Tibial artery (tissue), 4 donors: ENCODE measurements at regions not wholly inside any gene's neighbourhood (a gene's known extent, or its start where the extent isn't known, plus 50 kb on each side); places are given as distances from the start of the nearest gene placed in this dataset.

Experiments
- DNase-seq, 2 donors: peaks; one replicate each; pipeline ENCODE4 v3.0.0-alpha.2; 2019
- H3K27ac ChIP-seq, 2 donors: fragments of 200-600 bp; sonication (generic) in 1 of 2; 1 replicate in 1 of 2; 2 replicates in 1 of 2; pipeline ENCODE4 v1.5.1; 2018 to 2019; ENCODE audit warnings: mild to moderate bottlenecking in 1 of 2
- H3K27me3 ChIP-seq, 2 donors: fragments of 200-600 bp; sonication (generic) in 1 of 2; one replicate each; pipeline versions ENCODE4 v1.5.1 to v1.6.0; 2016 to 2019
- H3K36me3 ChIP-seq, 3 donors: fragments of 200-600 bp; sonication (generic) in 2 of 3; one replicate each; pipeline ENCODE4 v1.5.1; 2016 to 2019; ENCODE audit warnings: mild to moderate bottlenecking in 2 of 3
- H3K4me1 ChIP-seq, 4 donors: fragments of 200-600 bp; sonication (generic) in 2 of 4; 1 replicate in 3 of 4; 2 replicates in 1 of 4; pipeline ENCODE4 v1.5.1; 2016 to 2019
- H3K4me3 ChIP-seq, 2 donors: fragments of 200-600 bp; sonication (generic) in 1 of 2; 1 replicate in 1 of 2; 2 replicates in 1 of 2; pipeline ENCODE4 v1.5.1; 2018 to 2019; ENCODE audit warnings: mild to moderate bottlenecking in 2 of 2
- H3K9me3 ChIP-seq, 3 donors: fragments of 200-600 bp; sonication (generic) in 1 of 3; one replicate each; pipeline ENCODE4 v1.5.1; 2016 to 2019
- CTCF ChIP-seq, 2 experiments: fragments of 200-600 bp in 1 of 2; fragments of 450-650 bp in 1 of 2; IDR thresholded peaks; one replicate each; pipeline ENCODE4 v1.5.1; 2017 to 2019; ENCODE audit warnings: antibody characterized with exemption in 2 of 2, mild to moderate bottlenecking in 1 of 2, moderate library complexity in 1 of 2
- intact Hi-C: fragments of 100-400 bp; cut with DNase I; formaldehyde crosslinking; loops from one replicate; pipeline ENCODE4 v1.15.0; 2023; ENCODE audit warnings: low total_unique reads

GRCh38 chr2:217138284-217138683 lies 278.4 kb upstream of the TNP1 start:
- Histone ChIP-seq H3K4me3 (no peak overlapping the region), H3K27me3 (no peaks in the 10 kb centered on the region), H3K27ac (no peak overlapping the region), H3K9me3 (peaks cover 4 to 39% (median 5%) of the 10 kb centered on the region in 3 donors), H3K4me1 (no peaks in the 10 kb centered on the region), H3K36me3 (no peaks in the 10 kb centered on the region)
- no peak for DNase-seq
- no peak for TF ChIP-seq CTCF (IDR thresholded peaks at IDR 0.05)
- intact Hi-C loops = no loop called here

- Histone ChIP-seq H3K36me3 (no peaks in the 10 kb centered on the region), H3K4me1 (no peaks in the 10 kb centered on the region), H3K27me3 (no peaks in the 10 kb centered on the region), H3K9me3 (no peaks in the 10 kb centered on the region), H3K27ac (no peak overlapping the region), H3K4me3 (no peak overlapping the region)
- intact Hi-C loops = no loop called here
- no peak for TF ChIP-seq CTCF (IDR thresholded peaks at IDR 0.05)
- DNase-seq = no peak
Observed at GRCh38 chr2:217127744-217128143, 267.9 kb upstream of the TNP1 start.

- no peak for DNase-seq
Observed at GRCh38 chr2:217125014-217125413, 265.1 kb upstream of the TNP1 start.

GRCh38 chr2:217124050-217124449 lies 264.2 kb upstream of the TNP1 start:
- no peak overlapping the region for H3K4me3 ChIP-seq
- intact Hi-C loops = no loop called here

More at GRCh38 chr2:217125014-217125413, 265.1 kb upstream of the TNP1 start:
- no peak overlapping the region for H3K27ac ChIP-seq
- H3K36me3 ChIP-seq = no peaks in the 10 kb centered on the region
- TF ChIP-seq CTCF (IDR thresholded peaks at IDR 0.05) = no peak
- intact Hi-C loops = no loop called here
- H3K4me1 ChIP-seq = no peaks in the 10 kb centered on the region
- no peaks in the 10 kb centered on the region for H3K9me3 ChIP-seq
- no peak overlapping the region for H3K4me3 ChIP-seq
- no peaks in the 10 kb centered on the region for H3K27me3 ChIP-seq

GRCh38 chr2:217121565-217121964 lies 261.7 kb upstream of the TNP1 start:
- H3K27ac ChIP-seq = no peak overlapping the region
- DNase-seq = no peak
- no peak overlapping the region for H3K4me3 ChIP-seq
- intact Hi-C loops = no loop called here
- H3K9me3 ChIP-seq = no peaks in the 10 kb centered on the region
- H3K4me1 ChIP-seq = no peaks in the 10 kb centered on the region
- no peaks in the 10 kb centered on the region for H3K36me3 ChIP-seq
- TF ChIP-seq CTCF (IDR thresholded peaks at IDR 0.05) = no peak
- no peaks in the 10 kb centered on the region for H3K27me3 ChIP-seq

More at GRCh38 chr2:217124050-217124449, 264.2 kb upstream of the TNP1 start:
- Histone ChIP-seq H3K9me3 (no peaks in the 10 kb centered on the region), H3K4me1 (no peaks in the 10 kb centered on the region), H3K36me3 (no peaks in the 10 kb centered on the region), H3K27me3 (no peaks in the 10 kb centered on the region), H3K27ac (no peak overlapping the region)
- no peak for TF ChIP-seq CTCF (IDR thresholded peaks at IDR 0.05)
- DNase-seq = no peak

- H3K36me3 ChIP-seq = no peaks in the 10 kb centered on the region
- H3K9me3 ChIP-seq = no peaks in the 10 kb centered on the region
- intact Hi-C loops = no loop called here
- H3K27me3 ChIP-seq = no peaks in the 10 kb centered on the region
- no peak overlapping the region for H3K27ac ChIP-seq
- TF ChIP-seq CTCF (IDR thresholded peaks at IDR 0.05) = no peak
- H3K4me3 ChIP-seq = no peak overlapping the region
- no peak for DNase-seq
- H3K4me1 ChIP-seq = no peaks in the 10 kb centered on the region
Observed at GRCh38 chr2:217120429-217120828, 260.6 kb upstream of the TNP1 start.
